GM23248 (cell line): ENCODE measurements at regions not wholly inside any gene's neighbourhood (a gene's known extent, or its start where the extent isn't known, plus 50 kb on each side); places are given as distances from the start of the nearest gene placed in this dataset.

Source experiments
- DNase-seq: peaks from one replicate; pipeline ENCODE4 v3.0.0-alpha.2; 2015
- H2AFZ ChIP-seq: fragments of 200-600 bp; sonication (generic); 2 replicates; pipeline ENCODE4 v1.6.1; 2016; ENCODE audit warnings: antibody characterized with exemption
- H3F3A ChIP-seq: fragments of 200-600 bp; sonication (generic); 2 replicates; pipeline ENCODE4 v1.6.1; 2016; ENCODE audit warnings: mild to moderate bottlenecking, antibody characterized with exemption, mixed run types; ENCODE audit not compliant: insufficient read depth
- H3K27ac ChIP-seq: fragments of 200-600 bp; sonication (generic); 2 replicates; pipeline ENCODE4 v1.5.1; 2016; ENCODE audit warnings: mild to moderate bottlenecking
- H3K27me3 ChIP-seq: fragments of 200-600 bp; sonication (generic); replicated peaks from 2 replicates; pipeline ENCODE4 v1.6.1; 2016; ENCODE audit warnings: mild to moderate bottlenecking; ENCODE audit not compliant: insufficient read depth
- H3K36me3 ChIP-seq: fragments of 200-600 bp; sonication (generic); 2 replicates; pipeline ENCODE4 v1.6.1; 2016; ENCODE audit warnings: low read depth, mild to moderate bottlenecking
- H3K4me1 ChIP-seq: fragments of 200-600 bp; sonication (generic); 2 replicates; pipeline ENCODE4 v1.6.1; 2016; ENCODE audit warnings: mild to moderate bottlenecking; ENCODE audit not compliant: insufficient read depth
- H3K4me2 ChIP-seq: fragments of 200-600 bp; sonication (generic); one replicate; pipeline ENCODE4 v1.6.1; 2016; ENCODE audit warnings: mild to moderate bottlenecking; ENCODE audit not compliant: unreplicated experiment
- H3K4me3 ChIP-seq: fragments of 200-600 bp; sonication (generic); 2 replicates; pipeline ENCODE4 v1.5.1; 2016; ENCODE audit warnings: mild to moderate bottlenecking
- H3K79me2 ChIP-seq: fragments of 200-600 bp; sonication (generic); 2 replicates; pipeline ENCODE4 v1.6.1; 2016; ENCODE audit warnings: mild to moderate bottlenecking; ENCODE audit not compliant: insufficient read depth
- H3K9ac ChIP-seq: fragments of 200-600 bp; sonication (generic); 2 replicates; pipeline ENCODE4 v1.6.1; 2016; ENCODE audit warnings: mild to moderate bottlenecking
- H3K9me2 ChIP-seq: fragments of 200-600 bp; sonication (generic); 2 replicates; pipeline ENCODE4 v1.6.1; 2016; ENCODE audit warnings: mixed run types, mild to moderate bottlenecking, moderate library complexity; ENCODE audit not compliant: insufficient read depth
- H3K9me3 ChIP-seq: fragments of 200-600 bp; sonication (generic); one replicate; pipeline ENCODE4 v1.6.1; 2017; ENCODE audit warnings: low read depth
- H4K20me1 ChIP-seq: fragments of 200-600 bp; sonication (generic); 2 replicates; pipeline ENCODE4 v1.6.0; 2016; ENCODE audit not compliant: insufficient read depth
- EZH2 ChIP-seq: fragments of 200-600 bp; sonication (generic); IDR thresholded peaks from 2 replicates; pipeline ENCODE4 v1.6.1; 2018; ENCODE audit warnings: antibody characterized with exemption, mild to moderate bottlenecking; ENCODE audit not compliant: insufficient read depth, poor library complexity, severe bottlenecking
- EZH2phosphoT487 ChIP-seq: fragments of 200-600 bp; sonication (generic); IDR thresholded peaks from 2 replicates; pipeline ENCODE4 v1.6.1; 2018; ENCODE audit warnings: antibody characterized with exemption, moderate library complexity, mild to moderate bottlenecking, low read depth; ENCODE audit not compliant: insufficient read depth
- WGBS, 2 experiments: methylation state at CpG; one replicate each; pipeline ENCODE4 v1.1.6; 2015 to 2017; ENCODE audit warnings: low lambda C conversion rate in 2 of 2, low coverage in 1 of 2; ENCODE audit errors: missing lambda C conversion rate in 2 of 2; 5-methylcytosine and 5-hydroxymethylcytosine counted together
- in situ Hi-C: fragments of 300-500 bp; cut with MboI; formaldehyde crosslinking; loops from 2 replicates; pipeline ENCODE4 v1.15.0; 2020

GRCh38 chr4:18914182-18914581 lies 892.6 kb upstream of the LCORL start:
- H4K20me1 ChIP-seq, result no peaks in the 10 kb centered on the region
- no peaks in the 10 kb centered on the region for H3K27me3 ChIP-seq
- no peaks in the 10 kb centered on the region for H3K36me3 ChIP-seq
- no peak overlapping the region for H3K27ac ChIP-seq
- no peak overlapping the region for H3K4me3 ChIP-seq
- no peaks in the 10 kb centered on the region for H3K79me2 ChIP-seq
- H3K9me2 ChIP-seq, result no peaks in the 10 kb centered on the region
- no peaks in the 10 kb centered on the region for H3K4me1 ChIP-seq
- no peak overlapping the region for H2AFZ ChIP-seq
- H3K4me2 ChIP-seq, result no peak overlapping the region
- no peak for DNase-seq
- H3K9me3 ChIP-seq, result no peaks in the 10 kb centered on the region
- H3K9ac ChIP-seq, result no peak overlapping the region
- TF ChIP-seq EZH2, result no peak
- in situ Hi-C loops, result no loop called here
- WGBS, 2 experiments, result 36 to 43% methylated on average over 1 of the region's 1 CpG
- H3F3A ChIP-seq, result no peaks in the 10 kb centered on the region

- Histone ChIP-seq H3K9me2 (no peaks in the 10 kb centered on the region), H3K4me3 (no peak overlapping the region), H3K36me3 (no peaks in the 10 kb centered on the region), H3K4me1 (no peaks in the 10 kb centered on the region), H3K27me3 (no peaks in the 10 kb centered on the region), H3K79me2 (no peaks in the 10 kb centered on the region), H3F3A (no peaks in the 10 kb centered on the region), H3K9ac (no peak overlapping the region), H3K9me3 (no peaks in the 10 kb centered on the region), H4K20me1 (no peaks in the 10 kb centered on the region), H3K27ac (no peak overlapping the region), H3K4me2 (no peak overlapping the region), H2AFZ (no peak overlapping the region)
- in situ Hi-C loops, result no loop called here
- TF ChIP-seq EZH2 (no peak), EZH2phosphoT487 (no peak)
- 2 to 3% methylated on average over 2 of the region's 2 CpGs for WGBS, 2 experiments
- DNase-seq, result no peak
Observed at GRCh38 chr4:18894928-18895327, 873.4 kb upstream of the LCORL start.

- Histone ChIP-seq H3K9ac (no peak overlapping the region), H3K79me2 (no peaks in the 10 kb centered on the region), H3K36me3 (no peaks in the 10 kb centered on the region), H3K9me2 (no peaks in the 10 kb centered on the region), H3F3A (no peaks in the 10 kb centered on the region), H3K27ac (peak overlapping the region; percentile 30; the same call in 1 of the 2 replicates), H3K27me3 (no peaks in the 10 kb centered on the region), H4K20me1 (no peaks in the 10 kb centered on the region), H3K4me2 (no peak overlapping the region), H2AFZ (peak overlapping the region; percentile 68), H3K4me1 (peaks cover 4% of the 10 kb centered on the region; the same call in 1 of the 2 replicates), H3K9me3 (no peaks in the 10 kb centered on the region), H3K4me3 (peak overlapping the region; percentile 14; the same call in 1 of the 2 replicates)
- in situ Hi-C loops, result no loop called here
- 40 to 47% methylated on average over 3 of the region's 3 CpGs for WGBS, 2 experiments
- peak; percentile 53 for DNase-seq
- TF ChIP-seq EZH2phosphoT487 (no peak), EZH2 (no peak)
Observed at GRCh38 chr4:18882468-18882867, 860.9 kb upstream of the LCORL start.

DNA sequence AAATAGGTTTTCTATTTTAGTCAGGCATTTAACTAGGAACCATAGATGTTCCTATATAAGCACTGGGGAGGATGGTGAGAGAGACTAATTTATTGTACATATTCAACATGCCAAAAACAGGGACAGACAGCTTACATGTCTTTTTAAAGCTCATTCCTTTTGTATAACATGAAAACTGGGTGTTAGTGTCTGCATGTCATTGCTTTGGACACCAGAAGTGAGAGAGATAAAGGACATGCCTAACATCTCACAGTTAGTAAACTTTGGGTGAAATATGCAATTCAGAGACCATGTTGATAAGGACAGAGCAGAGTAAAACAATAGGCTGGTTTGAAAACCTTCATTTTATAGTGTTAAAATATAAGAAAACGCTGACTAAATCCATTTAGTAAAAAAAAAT lies 860.0 kb upstream of the LCORL start:
- H3K27me3 ChIP-seq, result no peaks in the 10 kb centered on the region
- H3K36me3 ChIP-seq, result no peaks in the 10 kb centered on the region
- H3K9ac ChIP-seq, result no peak overlapping the region
- no peak overlapping the region for H3K4me2 ChIP-seq
- in situ Hi-C loops, result no loop called here
- 0 to 6% methylated on average over 1 of the region's 1 CpG for WGBS, 2 experiments
- no peaks in the 10 kb centered on the region for H3F3A ChIP-seq
- no peaks in the 10 kb centered on the region for H3K9me2 ChIP-seq
- H3K4me3 ChIP-seq, result no peak overlapping the region
- H3K9me3 ChIP-seq, result no peaks in the 10 kb centered on the region
- H3K79me2 ChIP-seq, result no peaks in the 10 kb centered on the region
- peaks cover 4% of the 10 kb centered on the region; the same call in 1 of the 2 replicates for H3K4me1 ChIP-seq
- no peak for DNase-seq
- H3K27ac ChIP-seq, result no peak overlapping the region
- no peak for TF ChIP-seq EZH2
- no peaks in the 10 kb centered on the region for H4K20me1 ChIP-seq
- H2AFZ ChIP-seq, result no peak overlapping the region

DNA sequence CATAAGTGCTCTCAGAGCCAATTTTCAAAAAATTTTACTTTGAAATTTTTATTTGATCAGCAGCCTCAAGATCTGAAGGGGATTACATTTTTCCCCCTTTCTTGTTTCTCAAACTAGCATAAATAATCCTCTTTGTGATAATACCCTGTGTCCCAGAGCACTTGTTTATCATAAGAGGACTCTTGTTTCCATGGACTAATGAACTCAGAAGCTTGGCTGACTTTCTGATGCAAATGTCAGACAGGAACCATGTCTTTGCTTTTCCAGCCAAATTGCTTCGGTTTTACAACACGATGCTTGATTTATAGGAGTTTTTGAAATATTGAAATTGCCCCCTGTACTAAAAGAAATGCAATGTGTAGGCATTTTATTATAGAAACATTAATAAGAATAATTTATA lies 859.3 kb upstream of the LCORL start:
- in situ Hi-C loops, result no loop called here
- Histone ChIP-seq H2AFZ (no peak overlapping the region), H3K27ac (no peak overlapping the region), H3K4me2 (no peak overlapping the region), H3K27me3 (no peaks in the 10 kb centered on the region), H3K4me3 (no peak overlapping the region), H4K20me1 (no peaks in the 10 kb centered on the region), H3K9ac (no peak overlapping the region), H3K4me1 (peaks cover 4% of the 10 kb centered on the region; the same call in 1 of the 2 replicates), H3F3A (no peaks in the 10 kb centered on the region), H3K36me3 (no peaks in the 10 kb centered on the region), H3K79me2 (no peaks in the 10 kb centered on the region), H3K9me3 (no peaks in the 10 kb centered on the region), H3K9me2 (no peaks in the 10 kb centered on the region)
- DNase-seq, result no peak
- TF ChIP-seq EZH2phosphoT487, result no peak
- TF ChIP-seq EZH2, result no peak
- 16 to 19% methylated on average over 2 of the region's 2 CpGs for WGBS, 2 experiments
